Ascending aorta (tissue), 2 donors: ENCODE measurements at regions not wholly inside any gene's neighbourhood (a gene's known extent, or its start where the extent isn't known, plus 50 kb on each side); places are given as distances from the start of the nearest gene placed in this dataset.

Experiments used
- DNase-seq, 2 donors: peaks; one replicate each; pipeline ENCODE4 v3.0.0-alpha.2; 2019; ENCODE audit warnings: low spot score in 2 of 2
- H3K27ac ChIP-seq, 2 donors: fragments of 200-600 bp; sonication (generic); one replicate each; pipeline ENCODE4 v1.5.1; 2016 to 2017; ENCODE audit warnings: mild to moderate bottlenecking in 1 of 2
- H3K27me3 ChIP-seq: fragments of 200-600 bp; sonication (generic); one replicate; pipeline ENCODE4 v1.5.1; 2017
- H3K36me3 ChIP-seq, 2 donors: fragments of 200-600 bp; sonication (generic); one replicate each; pipeline ENCODE4 v1.5.1; 2016
- H3K4me1 ChIP-seq, 2 donors: fragments of 200-600 bp; sonication (generic); one replicate each; pipeline ENCODE4 v1.5.1; 2016 to 2017; ENCODE audit warnings: mild to moderate bottlenecking in 1 of 2
- H3K4me3 ChIP-seq, 2 donors: fragments of 200-600 bp; sonication (generic); one replicate each; pipeline ENCODE4 v1.5.1; 2016 to 2017; ENCODE audit warnings: mild to moderate bottlenecking in 1 of 2
- H3K9me3 ChIP-seq, 2 donors: fragments of 200-600 bp; sonication (generic); one replicate each; pipeline ENCODE4 v1.5.1; 2016
- intact Hi-C: fragments of 100-400 bp; cut with DNase I; formaldehyde crosslinking; loops from one replicate; pipeline ENCODE4 v1.15.1; 2023
- TF ChIP-seq, protein P1 (sequence below), 3 experiments: fragments of 200-600 bp in 2 of 3; fragments of 450-650 bp in 1 of 3; sonication (generic) in 2 of 3; IDR thresholded peaks; one replicate each; pipeline ENCODE4 v1.5.1; 2016 to 2019; ENCODE audit warnings: antibody characterized with exemption in 3 of 3, mild to moderate bottlenecking in 1 of 3, moderate library complexity in 1 of 3

DNA sequence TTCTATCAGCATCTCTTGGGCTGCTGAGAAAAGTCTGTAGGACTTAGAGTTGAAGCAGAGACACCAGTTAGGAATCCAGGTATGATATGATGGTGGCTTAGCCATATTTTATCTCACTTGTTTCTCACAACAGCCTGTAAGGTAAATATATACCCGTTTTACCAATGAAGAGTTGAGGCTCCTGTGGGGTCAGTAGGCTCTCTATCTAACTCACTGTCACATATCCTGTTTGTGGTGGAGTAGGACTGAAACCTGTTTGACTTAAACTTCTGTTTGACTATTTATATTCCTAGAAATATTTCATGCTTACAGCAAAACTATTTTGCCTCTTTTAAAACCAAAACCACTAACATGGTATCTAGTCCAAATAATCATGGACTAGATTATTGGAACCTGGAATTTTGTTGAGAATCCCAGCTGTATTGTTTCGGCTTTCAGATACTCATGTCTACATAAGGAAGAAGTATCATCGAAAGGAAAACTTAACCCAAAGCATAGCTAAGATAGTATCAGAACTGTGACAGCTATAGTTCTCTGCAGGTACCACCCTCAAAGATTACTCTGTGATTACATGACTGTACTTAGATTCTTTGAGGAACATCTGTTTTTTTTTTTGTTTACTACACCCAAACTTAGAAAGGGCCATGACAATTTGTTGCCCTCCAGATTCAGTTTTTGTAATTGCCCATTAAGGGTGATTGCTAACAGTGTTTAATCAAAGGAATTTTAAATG lies 216.1 kb upstream of the THUMPD2 start:
- Histone ChIP-seq H3K36me3 (no peaks in the 10 kb centered on the region), H3K4me3 (no peak overlapping the region), H3K27me3 (no peaks in the 10 kb centered on the region), H3K9me3 (no peaks in the 10 kb centered on the region), H3K27ac (no peak overlapping the region), H3K4me1 (no peaks in the 10 kb centered on the region)
- TF ChIP-seq, protein P1, sequence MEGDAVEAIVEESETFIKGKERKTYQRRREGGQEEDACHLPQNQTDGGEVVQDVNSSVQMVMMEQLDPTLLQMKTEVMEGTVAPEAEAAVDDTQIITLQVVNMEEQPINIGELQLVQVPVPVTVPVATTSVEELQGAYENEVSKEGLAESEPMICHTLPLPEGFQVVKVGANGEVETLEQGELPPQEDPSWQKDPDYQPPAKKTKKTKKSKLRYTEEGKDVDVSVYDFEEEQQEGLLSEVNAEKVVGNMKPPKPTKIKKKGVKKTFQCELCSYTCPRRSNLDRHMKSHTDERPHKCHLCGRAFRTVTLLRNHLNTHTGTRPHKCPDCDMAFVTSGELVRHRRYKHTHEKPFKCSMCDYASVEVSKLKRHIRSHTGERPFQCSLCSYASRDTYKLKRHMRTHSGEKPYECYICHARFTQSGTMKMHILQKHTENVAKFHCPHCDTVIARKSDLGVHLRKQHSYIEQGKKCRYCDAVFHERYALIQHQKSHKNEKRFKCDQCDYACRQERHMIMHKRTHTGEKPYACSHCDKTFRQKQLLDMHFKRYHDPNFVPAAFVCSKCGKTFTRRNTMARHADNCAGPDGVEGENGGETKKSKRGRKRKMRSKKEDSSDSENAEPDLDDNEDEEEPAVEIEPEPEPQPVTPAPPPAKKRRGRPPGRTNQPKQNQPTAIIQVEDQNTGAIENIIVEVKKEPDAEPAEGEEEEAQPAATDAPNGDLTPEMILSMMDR (IDR thresholded peaks at IDR 0.05), result no peak
- no peak for DNase-seq
- intact Hi-C loops, result loop anchor here (10.0 kb wide), 1 partner anchor 700 kb away; no protein-coding TSS in a partner anchor

DNA sequence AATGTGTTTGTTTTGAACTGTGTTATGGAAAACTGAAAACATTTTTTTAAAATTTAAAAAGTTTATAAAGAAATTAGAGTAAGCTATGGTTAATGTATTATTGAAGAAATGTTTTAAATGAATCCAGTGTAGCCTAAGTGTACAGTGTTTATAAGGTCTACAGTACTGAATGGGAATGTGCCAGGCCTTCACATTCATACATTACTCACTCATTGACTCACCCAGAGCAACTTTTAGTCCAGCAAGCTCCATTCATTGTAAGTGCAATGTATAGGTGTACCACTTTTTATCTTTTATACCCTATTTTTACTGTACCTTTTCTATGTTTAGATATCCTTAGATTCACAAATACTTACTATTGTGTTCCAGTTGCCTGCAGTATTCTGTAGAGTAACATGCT lies 215.1 kb upstream of the THUMPD2 start:
- H3K27ac ChIP-seq, result no peak overlapping the region
- no peak overlapping the region for H3K4me3 ChIP-seq
- no peaks in the 10 kb centered on the region for H3K4me1 ChIP-seq
- TF ChIP-seq, protein P1 (IDR thresholded peaks at IDR 0.05), result no peak
- H3K27me3 ChIP-seq, result no peaks in the 10 kb centered on the region
- H3K36me3 ChIP-seq, result no peaks in the 10 kb centered on the region
- no peak for DNase-seq
- intact Hi-C loops, result loop anchor here (10.0 kb wide), 1 partner anchor 701 kb away; no protein-coding TSS in a partner anchor
- no peaks in the 10 kb centered on the region for H3K9me3 ChIP-seq

DNA sequence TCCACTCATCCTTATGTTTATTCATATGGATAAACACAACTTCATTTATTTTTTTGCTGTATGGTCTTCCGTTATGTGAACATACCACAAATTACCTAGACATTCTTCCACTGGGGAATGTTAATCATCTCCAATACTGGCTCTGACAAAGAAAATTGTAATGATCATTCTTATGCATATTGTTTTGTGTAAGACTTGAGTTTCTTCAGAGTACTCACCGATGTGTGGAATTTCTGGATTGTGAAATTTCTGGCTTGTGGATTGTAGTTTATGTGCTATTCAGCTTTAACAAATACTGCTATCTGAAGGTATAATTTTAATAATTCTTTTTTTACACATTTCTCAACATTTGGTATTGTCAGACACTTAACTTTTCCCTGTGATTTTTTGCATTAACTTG lies 212.2 kb upstream of the THUMPD2 start:
- Histone ChIP-seq H3K4me1 (no peaks in the 10 kb centered on the region), H3K27me3 (no peaks in the 10 kb centered on the region), H3K4me3 (no peak overlapping the region), H3K9me3 (no peaks in the 10 kb centered on the region), H3K27ac (no peak overlapping the region), H3K36me3 (no peaks in the 10 kb centered on the region)
- intact Hi-C loops, result loop anchor here (10.0 kb wide), 1 partner anchor 704 kb away; no protein-coding TSS in a partner anchor
- TF ChIP-seq, protein P1 (IDR thresholded peaks at IDR 0.05), result no peak
- DNase-seq, result no peak

DNA sequence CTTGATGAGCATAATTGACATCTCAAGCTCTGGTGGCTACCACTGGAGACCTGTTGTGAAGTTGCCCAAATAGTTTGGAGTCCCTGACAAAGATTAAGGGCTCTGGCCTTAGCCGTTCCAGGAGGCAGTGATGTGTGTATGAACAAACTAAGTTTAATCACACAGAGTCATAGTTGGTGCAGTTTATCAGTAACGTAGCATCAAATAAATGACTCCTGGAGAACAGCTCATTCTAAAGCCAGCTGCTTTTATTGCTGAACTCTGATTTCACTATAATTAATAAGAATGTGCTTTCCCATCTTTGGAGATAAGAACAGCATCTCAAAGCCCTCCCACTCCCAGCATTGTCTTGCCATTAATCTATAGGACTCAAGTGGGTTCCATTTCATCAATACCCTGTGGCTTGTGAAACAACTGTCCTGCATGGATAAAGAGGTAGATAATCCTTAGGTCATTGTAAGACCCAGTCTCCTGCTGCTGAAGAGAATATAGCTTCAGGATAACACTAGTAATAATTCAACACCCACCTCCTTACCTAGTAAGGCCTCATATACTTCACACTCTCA lies 211.4 kb upstream of the THUMPD2 start:
- H3K27ac ChIP-seq, result no peak overlapping the region
- H3K4me1 ChIP-seq, result no peaks in the 10 kb centered on the region
- DNase-seq, result no peak
- H3K27me3 ChIP-seq, result no peaks in the 10 kb centered on the region
- TF ChIP-seq, protein P1 (IDR thresholded peaks at IDR 0.05), result no peak
- intact Hi-C loops, result loop anchor here (10.0 kb wide), 1 partner anchor 704 kb away; no protein-coding TSS in a partner anchor
- H3K4me3 ChIP-seq, result no peak overlapping the region
- no peaks in the 10 kb centered on the region for H3K36me3 ChIP-seq
- no peaks in the 10 kb centered on the region for H3K9me3 ChIP-seq

DNA sequence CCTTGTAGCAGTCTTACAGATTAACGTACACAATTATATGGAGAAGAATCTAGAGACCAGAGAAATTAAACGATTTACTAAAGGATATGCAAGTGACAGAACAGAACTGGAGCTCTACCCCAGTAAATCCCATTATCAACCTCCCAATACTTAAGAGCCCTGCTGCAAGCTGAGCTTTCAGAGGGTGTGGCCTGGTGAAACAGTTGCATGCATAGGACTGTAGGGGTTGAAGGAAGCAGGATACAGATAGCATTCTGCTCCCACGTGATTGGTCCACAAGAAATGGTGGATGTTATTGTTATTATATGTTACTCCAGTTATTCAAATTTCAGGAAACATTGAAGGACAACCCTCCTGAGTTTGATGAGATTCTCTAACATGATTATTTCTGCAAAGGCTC lies 210.8 kb upstream of the THUMPD2 start:
- H3K4me1 ChIP-seq, result no peaks in the 10 kb centered on the region
- no peaks in the 10 kb centered on the region for H3K9me3 ChIP-seq
- intact Hi-C loops, result loop anchor here (10.0 kb wide), 1 partner anchor 705 kb away; no protein-coding TSS in a partner anchor
- no peaks in the 10 kb centered on the region for H3K36me3 ChIP-seq
- no peaks in the 10 kb centered on the region for H3K27me3 ChIP-seq
- no peak overlapping the region for H3K27ac ChIP-seq
- no peak for DNase-seq
- TF ChIP-seq, protein P1 (IDR thresholded peaks at IDR 0.05), result no peak
- H3K4me3 ChIP-seq, result no peak overlapping the region
